ENCODE measurements at regions not wholly inside any gene's neighbourhood (a gene's known extent, or its start where the extent isn't known, plus 50 kb on each side); places are given as distances from the start of the nearest gene placed in this dataset.

GRCh38 chr11:23755076-23755475, 741.8 kb upstream of the LUZP2 start:
- H3K4me3 ChIP-seq (ENCODE audit: low read depth, low read length), result no peak overlapping the region
- TF ChIP-seq CTCF (IDR thresholded peaks at IDR 0.05; ENCODE audit: insufficient read depth, low read depth, low read length), result no peak
- DNase-seq (ENCODE audit: low read depth), result no peak

- TF ChIP-seq CTCF (IDR thresholded peaks at IDR 0.05; ENCODE audit: insufficient read depth, low read depth, low read length), result no peak
- no peak for DNase-seq (ENCODE audit: low read depth)
- H3K4me3 ChIP-seq (ENCODE audit: low read depth, low read length), result no peak overlapping the region
Observed at GRCh38 chr11:23755769-23756168, 741.1 kb upstream of the LUZP2 start.

- DNase-seq (ENCODE audit: low read depth), result no peak
- TF ChIP-seq CTCF (IDR thresholded peaks at IDR 0.05; ENCODE audit: insufficient read depth, low read depth, low read length), result no peak
- H3K4me3 ChIP-seq (ENCODE audit: low read depth, low read length), result no peak overlapping the region
Observed at GRCh38 chr11:23759489-23759888, 737.4 kb upstream of the LUZP2 start.

GRCh38 chr11:23764286-23764685, 732.6 kb upstream of the LUZP2 start:
- H3K4me3 ChIP-seq (ENCODE audit: low read depth, low read length), result no peak overlapping the region
- TF ChIP-seq CTCF (IDR thresholded peaks at IDR 0.05; ENCODE audit: insufficient read depth, low read depth, low read length), result no peak
- no peak for DNase-seq (ENCODE audit: low read depth)

- TF ChIP-seq CTCF (IDR thresholded peaks at IDR 0.05; ENCODE audit: insufficient read depth, low read depth, low read length), result no peak
- no peak for DNase-seq (ENCODE audit: low read depth)
- H3K4me3 ChIP-seq (ENCODE audit: low read depth, low read length), result no peak overlapping the region
Observed at GRCh38 chr11:23765682-23766252, 731.1 kb upstream of the LUZP2 start.

DNA sequence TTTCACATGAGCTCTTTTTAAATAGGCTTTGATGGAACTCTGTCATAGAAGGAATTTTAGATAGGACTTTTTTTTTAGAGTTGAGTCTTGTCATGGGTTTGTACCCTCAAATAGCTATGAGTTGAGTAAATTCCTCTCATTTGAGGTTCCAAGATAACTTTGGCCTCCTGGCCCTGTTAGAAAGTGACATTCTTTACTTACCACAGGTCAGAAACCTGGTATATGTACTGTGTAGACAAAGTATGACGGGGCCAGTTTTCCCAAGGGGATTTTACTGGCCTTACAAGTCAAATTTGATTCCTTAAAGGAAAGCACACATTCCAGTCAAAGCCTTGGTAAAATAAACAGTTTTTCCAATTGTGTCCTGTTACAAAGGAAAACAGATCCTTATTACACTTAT, 729.3 kb upstream of the LUZP2 start:
- no peak for DNase-seq (ENCODE audit: low read depth)
- no peak overlapping the region for H3K4me3 ChIP-seq (ENCODE audit: low read depth, low read length)
- no peak for TF ChIP-seq CTCF (IDR thresholded peaks at IDR 0.05; ENCODE audit: insufficient read depth, low read depth, low read length)

- TF ChIP-seq CTCF (IDR thresholded peaks at IDR 0.05; ENCODE audit: insufficient read depth, low read depth, low read length), result no peak
- H3K4me3 ChIP-seq (ENCODE audit: low read depth, low read length), result no peak overlapping the region
- no peak for DNase-seq (ENCODE audit: low read depth)
Observed at GRCh38 chr11:23769214-23769613, 727.6 kb upstream of the LUZP2 start.
